CD14-positive monocyte (primary cell): ENCODE measurements at regions not wholly inside any gene's neighbourhood (a gene's known extent, or its start where the extent isn't known, plus 50 kb on each side); places are given as distances from the start of the nearest gene placed in this dataset.

Experiments
- DNase-seq, 3 donors: peaks; one replicate each; pipeline ENCODE4 v3.0.0-alpha.2; 2011 to 2022
- H2AFZ ChIP-seq: 2 replicates; pipeline ENCODE4 v1.6.0; 2012; ENCODE audit warnings: mild to moderate bottlenecking, low read depth, low read length, inconsistent platforms; ENCODE audit not compliant: insufficient read depth, poor library complexity, severe bottlenecking
- H3K27ac ChIP-seq, 2 donors: 1 replicate in 1 of 2; 2 replicates in 1 of 2; pipeline ENCODE4 v1.5.1; 2012 to 2013; ENCODE audit warnings: low read length in 2 of 2, control low read depth in 1 of 2, inconsistent platforms in 1 of 2, low read depth in 1 of 2, mild to moderate bottlenecking in 1 of 2
- H3K27me3 ChIP-seq, 2 donors: one replicate each; pipeline versions ENCODE4 v1.6.0 to v1.6.1; 2011 to 2013; ENCODE audit warnings: low read length in 2 of 2; ENCODE audit not compliant: control insufficient read depth in 2 of 2, insufficient read depth in 2 of 2
- H3K36me3 ChIP-seq, 2 donors: replicated peaks in 1 of 2; 1 replicate in 1 of 2; 2 replicates in 1 of 2; pipeline versions ENCODE4 v1.5.1 to v1.6.1; 2012 to 2013; ENCODE audit warnings: low read length in 2 of 2, control low read depth in 1 of 2, inconsistent platforms in 1 of 2, mild to moderate bottlenecking in 1 of 2; ENCODE audit not compliant: insufficient read depth in 2 of 2, control insufficient read depth in 1 of 2
- H3K4me1 ChIP-seq, 2 donors: 1 replicate in 1 of 2; 2 replicates in 1 of 2; pipeline versions ENCODE4 v1.5.1 to v1.6.1; 2012 to 2013; ENCODE audit warnings: low read length in 2 of 2, control low read depth in 1 of 2, inconsistent platforms in 1 of 2, mild to moderate bottlenecking in 1 of 2, moderate library complexity in 1 of 2; ENCODE audit not compliant: insufficient read depth in 2 of 2, control insufficient read depth in 1 of 2
- H3K4me2 ChIP-seq: replicated peaks from 2 replicates; pipeline ENCODE3; 2012; ENCODE audit warnings: low read length, moderate library complexity, mild to moderate bottlenecking; ENCODE audit not compliant: poor library complexity, severe bottlenecking; ENCODE audit errors: extremely low read depth
- H3K4me3 ChIP-seq, 3 experiments: fragments of 200-600 bp in 1 of 3; sonication (generic) in 1 of 3; replicated peaks in 1 of 3; 1 replicate in 2 of 3; 2 replicates in 1 of 3; pipeline ENCODE4 v1.5.1; 2011 to 2013; ENCODE audit warnings: low read length in 3 of 3, mild to moderate bottlenecking in 3 of 3, control low read depth in 2 of 3, low read depth in 2 of 3, inconsistent platforms in 1 of 3, moderate library complexity in 1 of 3
- H3K79me2 ChIP-seq: 2 replicates; pipeline ENCODE4 v1.6.0; 2012; ENCODE audit warnings: mild to moderate bottlenecking, control low read depth, inconsistent platforms, low read length, moderate library complexity; ENCODE audit not compliant: insufficient read depth
- H3K9ac ChIP-seq: 2 replicates; pipeline ENCODE4 v1.6.0; 2017; ENCODE audit warnings: low read length, mild to moderate bottlenecking; ENCODE audit not compliant: insufficient read depth, poor library complexity, severe bottlenecking
- H3K9me3 ChIP-seq, 2 donors: replicated peaks in 1 of 2; 1 replicate in 1 of 2; 2 replicates in 1 of 2; pipeline versions ENCODE4 v1.5.1 to v1.6.1; 2012 to 2013; ENCODE audit warnings: low read length in 2 of 2, control low read depth in 1 of 2; ENCODE audit not compliant: control insufficient read depth in 1 of 2, insufficient read depth in 1 of 2
- H4K20me1 ChIP-seq: 2 replicates; pipeline ENCODE4 v1.6.0; 2012; ENCODE audit warnings: mild to moderate bottlenecking, low read length, control low read depth, moderate library complexity; ENCODE audit not compliant: insufficient read depth
- H3K27ac Mint-ChIP-seq, 7 donors: one replicate each; pipeline ENCODE4 v1.8.0; 2020; ENCODE audit warnings: mild to moderate bottlenecking in 7 of 7, mixed read lengths in 7 of 7, moderate library complexity in 6 of 7, inconsistent platforms in 2 of 7
- H3K27me3 Mint-ChIP-seq, 3 donors: one replicate each; pipeline ENCODE4 v1.8.0; 2021 to 2022; ENCODE audit warnings: low read depth in 3 of 3, mild to moderate bottlenecking in 3 of 3, mixed read lengths in 3 of 3, moderate library complexity in 3 of 3, inconsistent platforms in 1 of 3
- H3K36me3 Mint-ChIP-seq, 2 donors: one replicate each; pipeline ENCODE4 v1.8.0; 2020; ENCODE audit warnings: mixed read lengths in 2 of 2, inconsistent platforms in 1 of 2, mild to moderate bottlenecking in 1 of 2
- H3K4me1 Mint-ChIP-seq: one replicate; pipeline ENCODE4 v1.8.0; 2020; ENCODE audit warnings: mild to moderate bottlenecking, mixed read lengths
- H3K4me3 Mint-ChIP-seq, 2 donors: one replicate each; pipeline ENCODE4 v1.8.0; 2020; ENCODE audit warnings: mild to moderate bottlenecking in 2 of 2, mixed read lengths in 2 of 2, moderate library complexity in 1 of 2
- H3K9me3 Mint-ChIP-seq, 7 donors: one replicate each; pipeline ENCODE4 v1.8.0; 2020 to 2022; ENCODE audit warnings: mixed read lengths in 7 of 7, mild to moderate bottlenecking in 6 of 7, moderate library complexity in 6 of 7, inconsistent platforms in 2 of 7
- CTCF ChIP-seq: fragments of 200-600 bp; IDR thresholded peaks from one replicate; pipeline ENCODE4 v1.8.0; 2022; ENCODE audit warnings: antibody characterized with exemption, mild to moderate bottlenecking
- WGBS: methylation state at CpG from one replicate; pipeline ENCODE4 v1.1.5; 2013; ENCODE audit warnings: missing lambda C conversion rate; ENCODE audit not compliant: insufficient coverage; 5-methylcytosine and 5-hydroxymethylcytosine counted together
- intact Hi-C, 2 donors: fragments of 100-400 bp; cut with micrococcal nuclease; formaldehyde crosslinking; loops; one replicate each; pipeline versions ENCODE4 v1.15.0 to v1.15.1; 2023

- peak in 1 of 3 donors; percentile 77 for DNase-seq
Measured at GRCh38 chr6:12592634-12593033, 123.9 kb upstream of the PHACTR1 start.

GRCh38 chr6:12593771-12594529 lies 122.6 kb upstream of the PHACTR1 start:
- Mint-ChIP-seq H3K4me3 (no peak overlapping the region), H3K27me3 (no peaks in the 10 kb centered on the region), H3K9me3 (peaks cover 0 to 2% (median 0%) of the 10 kb centered on the region in 7 donors), H3K4me1 (peaks cover 18% of the 10 kb centered on the region), H3K27ac (peak overlapping the region in 2 of 7 donors; percentile 21 to 37), H3K36me3 (no peaks in the 10 kb centered on the region)
- Histone ChIP-seq H3K36me3 (no peaks in the 10 kb centered on the region), H3K4me2 (no peak overlapping the region), H3K9ac (no peak overlapping the region), H3K4me3 (no peak overlapping the region), H3K27ac (no peak overlapping the region), H2AFZ (no peak overlapping the region), H3K4me1 (peaks cover 28 to 37% of the 10 kb centered on the region in 2 donors), H3K27me3 (no peaks in the 10 kb centered on the region), H3K9me3 (no peaks in the 10 kb centered on the region), H4K20me1 (no peaks in the 10 kb centered on the region), H3K79me2 (no peaks in the 10 kb centered on the region)
- DNase-seq, result no peak
- 87% methylated on average over 8 of the region's 12 CpGs for WGBS
- no peak for TF ChIP-seq CTCF
- intact Hi-C loops, result no loop called here

More at GRCh38 chr6:12592634-12593033, 123.9 kb upstream of the PHACTR1 start:
- Mint-ChIP-seq H3K9me3 (peaks cover 0 to 2% (median 0%) of the 10 kb centered on the region in 7 donors), H3K27me3 (no peaks in the 10 kb centered on the region), H3K36me3 (no peaks in the 10 kb centered on the region), H3K27ac (no peak overlapping the region), H3K4me1 (peaks cover 24% of the 10 kb centered on the region), H3K4me3 (no peak overlapping the region)
- no peaks in the 10 kb centered on the region for H4K20me1 ChIP-seq
- H3K4me1 ChIP-seq, result peaks cover 28 to 42% of the 10 kb centered on the region in 2 donors
- H3K9ac ChIP-seq, result no peak overlapping the region
- no peak overlapping the region for H3K4me3 ChIP-seq
- no peaks in the 10 kb centered on the region for H3K36me3 ChIP-seq
- H3K27ac ChIP-seq, result no peak overlapping the region
- 100% methylated on average over 2 of the region's 4 CpGs for WGBS
- no peaks in the 10 kb centered on the region for H3K27me3 ChIP-seq
- no peak for TF ChIP-seq CTCF
- no peaks in the 10 kb centered on the region for H3K9me3 ChIP-seq
- no peak overlapping the region for H2AFZ ChIP-seq
- H3K79me2 ChIP-seq, result no peaks in the 10 kb centered on the region
- intact Hi-C loops, result no loop called here
- H3K4me2 ChIP-seq, result no peak overlapping the region
